Suprapubic skin (tissue), 4 donors: ENCODE measurements at regions not wholly inside any gene's neighbourhood (a gene's known extent, or its start where the extent isn't known, plus 50 kb on each side); places are given as distances from the start of the nearest gene placed in this dataset.
"Not testable (repeated sequence)": the region's sequence is repeated elsewhere in the genome, so short reads cannot be mapped to it uniquely, and the experiment has no call there.

ENCODE experiments used
- EP300 ChIP-seq: sonication (generic); formaldehyde crosslinking; IDR thresholded peaks from one replicate; pipeline ENCODE4 v1.6.1; 2017; ENCODE audit warnings: antibody characterized with exemption
- POLR2A ChIP-seq, 2 donors: fragments of 450-650 bp; IDR thresholded peaks; one replicate each; pipeline ENCODE4 v1.6.1; 2017; ENCODE audit warnings: antibody characterized with exemption in 2 of 2, mild to moderate bottlenecking in 2 of 2, moderate library complexity in 2 of 2
- POLR2AphosphoS5 ChIP-seq, 3 donors: sonication (generic); formaldehyde crosslinking; IDR thresholded peaks; one replicate each; pipeline ENCODE4 v1.6.1; 2017; ENCODE audit warnings: antibody characterized with exemption in 3 of 3
- TF ChIP-seq, protein P1 (sequence below), 2 donors: fragments of 200-600 bp in 1 of 2; fragments of 450-650 bp in 1 of 2; sonication (generic) in 1 of 2; IDR thresholded peaks; one replicate each; pipeline ENCODE4 v1.5.1; 2016 to 2019; ENCODE audit warnings: antibody characterized with exemption in 2 of 2, mild to moderate bottlenecking in 1 of 2, moderate library complexity in 1 of 2

GRCh38 chr21:8419925-8420560 lies 2101.3 kb upstream of the TPTE start:
- TF ChIP-seq, protein P1, sequence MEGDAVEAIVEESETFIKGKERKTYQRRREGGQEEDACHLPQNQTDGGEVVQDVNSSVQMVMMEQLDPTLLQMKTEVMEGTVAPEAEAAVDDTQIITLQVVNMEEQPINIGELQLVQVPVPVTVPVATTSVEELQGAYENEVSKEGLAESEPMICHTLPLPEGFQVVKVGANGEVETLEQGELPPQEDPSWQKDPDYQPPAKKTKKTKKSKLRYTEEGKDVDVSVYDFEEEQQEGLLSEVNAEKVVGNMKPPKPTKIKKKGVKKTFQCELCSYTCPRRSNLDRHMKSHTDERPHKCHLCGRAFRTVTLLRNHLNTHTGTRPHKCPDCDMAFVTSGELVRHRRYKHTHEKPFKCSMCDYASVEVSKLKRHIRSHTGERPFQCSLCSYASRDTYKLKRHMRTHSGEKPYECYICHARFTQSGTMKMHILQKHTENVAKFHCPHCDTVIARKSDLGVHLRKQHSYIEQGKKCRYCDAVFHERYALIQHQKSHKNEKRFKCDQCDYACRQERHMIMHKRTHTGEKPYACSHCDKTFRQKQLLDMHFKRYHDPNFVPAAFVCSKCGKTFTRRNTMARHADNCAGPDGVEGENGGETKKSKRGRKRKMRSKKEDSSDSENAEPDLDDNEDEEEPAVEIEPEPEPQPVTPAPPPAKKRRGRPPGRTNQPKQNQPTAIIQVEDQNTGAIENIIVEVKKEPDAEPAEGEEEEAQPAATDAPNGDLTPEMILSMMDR (IDR thresholded peaks at IDR 0.05): peak in 1 of 2 donors; percentile 18
- TF ChIP-seq POLR2A (IDR thresholded peaks at IDR 0.05); EP300; POLR2AphosphoS5 (IDR thresholded peaks at IDR 0.05): not testable (repeated sequence)
